ENCODE measurements at regions not wholly inside any gene's neighbourhood (a gene's known extent, or its start where the extent isn't known, plus 50 kb on each side); places are given as distances from the start of the nearest gene placed in this dataset.

GRCh38 chr11:92697461-92698312, 271.8 kb upstream of the MTNR1B start:
- Histone ChIP-seq H3K9ac (no peak overlapping the region), H3K27me3 (no peaks in the 10 kb centered on the region), H3K27ac (no peak overlapping the region), H3K36me3 (no peaks in the 10 kb centered on the region), H4K20me1 (no peaks in the 10 kb centered on the region), H3K4me1 (no peaks in the 10 kb centered on the region), H3K9me3 (no peaks in the 10 kb centered on the region), H3K4me2 (no peak overlapping the region), H3K4me3 (no peak overlapping the region)
- no peak for TF ChIP-seq Cebpa-rat (IDR thresholded peaks at IDR 0.05)

DNA sequence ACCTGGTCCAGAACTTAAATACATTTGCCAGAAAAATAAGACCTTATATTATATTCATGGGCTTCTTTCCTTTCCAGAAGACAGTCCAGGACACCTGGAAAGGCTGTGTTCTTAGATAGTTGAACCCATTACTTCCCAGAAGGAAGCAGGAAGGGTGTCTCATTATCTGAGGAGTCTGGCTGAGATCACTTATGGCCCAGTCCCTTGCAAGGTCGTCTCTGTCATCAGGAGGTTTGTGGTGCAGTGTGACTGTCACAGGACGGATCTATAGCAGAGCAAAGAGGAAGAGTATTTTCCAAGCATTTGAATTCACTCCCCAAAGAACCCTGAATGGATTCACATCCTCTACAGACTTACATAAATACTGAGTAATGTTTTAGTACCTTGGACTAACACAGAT, 270.7 kb upstream of the MTNR1B start:
- H3K9me3 ChIP-seq, result no peaks in the 10 kb centered on the region
- H3K9ac ChIP-seq, result no peak overlapping the region
- H3K27ac ChIP-seq, result no peak overlapping the region
- no peaks in the 10 kb centered on the region for H3K4me1 ChIP-seq
- no peaks in the 10 kb centered on the region for H3K36me3 ChIP-seq
- no peak for TF ChIP-seq Cebpa-rat (IDR thresholded peaks at IDR 0.05)
- no peaks in the 10 kb centered on the region for H3K27me3 ChIP-seq
- no peak overlapping the region for H3K4me2 ChIP-seq
- H4K20me1 ChIP-seq, result no peaks in the 10 kb centered on the region
- no peak overlapping the region for H3K4me3 ChIP-seq

- Histone ChIP-seq H3K4me3 (no peak overlapping the region), H3K27me3 (no peaks in the 10 kb centered on the region), H3K4me2 (no peak overlapping the region), H3K36me3 (no peaks in the 10 kb centered on the region), H3K27ac (no peak overlapping the region), H3K4me1 (no peaks in the 10 kb centered on the region), H3K9ac (no peak overlapping the region), H3K9me3 (0 out of 2 replicates have a peak, but pooled peaks cover 10% of the 10 kb centered on the region), H4K20me1 (no peaks in the 10 kb centered on the region)
- TF ChIP-seq Cebpa-rat (IDR thresholded peaks at IDR 0.05), result no peak
Observed at GRCh38 chr11:92702037-92702804, 267.2 kb upstream of the MTNR1B start.

- no peak for TF ChIP-seq Cebpa-rat (IDR thresholded peaks at IDR 0.05)
Observed at GRCh38 chr11:92702805-92703448, 266.5 kb upstream of the MTNR1B start.

GRCh38 chr11:92703449-92703830, 266.0 kb upstream of the MTNR1B start:
- Histone ChIP-seq H3K36me3 (no peaks in the 10 kb centered on the region), H3K4me3 (no peak overlapping the region), H3K9me3 (0 out of 2 replicates have a peak, but pooled peaks cover 10% of the 10 kb centered on the region), H3K9ac (no peak overlapping the region), H4K20me1 (no peaks in the 10 kb centered on the region), H3K27ac (no peak overlapping the region), H3K4me1 (no peaks in the 10 kb centered on the region), H3K27me3 (no peaks in the 10 kb centered on the region), H3K4me2 (no peak overlapping the region)
- no peak for TF ChIP-seq Cebpa-rat (IDR thresholded peaks at IDR 0.05)

More at GRCh38 chr11:92702805-92703448, 266.5 kb upstream of the MTNR1B start:
- H3K4me3 ChIP-seq, result no peak overlapping the region
- no peaks in the 10 kb centered on the region for H3K27me3 ChIP-seq
- H3K36me3 ChIP-seq, result no peaks in the 10 kb centered on the region
- H3K4me1 ChIP-seq, result no peaks in the 10 kb centered on the region
- H3K9ac ChIP-seq, result no peak overlapping the region
- H3K9me3 ChIP-seq, result 0 out of 2 replicates have a peak, but pooled peaks cover 10% of the 10 kb centered on the region
- no peak overlapping the region for H3K27ac ChIP-seq
- H3K4me2 ChIP-seq, result no peak overlapping the region
- H4K20me1 ChIP-seq, result no peaks in the 10 kb centered on the region

- Histone ChIP-seq H3K27me3 (no peaks in the 10 kb centered on the region), H3K36me3 (no peaks in the 10 kb centered on the region), H3K4me3 (no peak overlapping the region), H3K4me2 (no peak overlapping the region), H4K20me1 (no peaks in the 10 kb centered on the region), H3K27ac (no peak overlapping the region), H3K4me1 (no peaks in the 10 kb centered on the region), H3K9ac (no peak overlapping the region), H3K9me3 (0 out of 2 replicates have a peak, but pooled peaks cover 10% of the 10 kb centered on the region)
- TF ChIP-seq Cebpa-rat (IDR thresholded peaks at IDR 0.05), result no peak
Observed at GRCh38 chr11:92707173-92707619, 262.3 kb upstream of the MTNR1B start.

DNA sequence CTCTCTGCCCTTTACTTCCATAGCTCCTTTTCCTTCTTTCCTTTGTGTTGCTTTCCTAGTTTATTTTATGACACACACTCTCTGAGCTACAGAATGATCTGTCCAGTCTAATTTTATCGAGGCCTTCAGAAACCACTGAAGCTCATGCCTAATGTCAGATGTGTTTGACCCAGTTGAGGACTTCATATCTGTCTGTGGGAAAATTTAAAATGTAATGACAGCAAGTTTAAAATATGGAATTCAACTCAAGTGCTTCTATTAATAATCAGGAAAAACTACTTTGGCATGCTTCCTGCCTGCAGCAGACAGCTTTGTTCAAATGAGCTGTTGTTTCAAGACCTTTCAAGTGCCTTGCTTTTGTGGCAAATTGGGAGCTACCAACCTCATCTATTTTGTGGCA, 261.8 kb upstream of the MTNR1B start:
- Histone ChIP-seq H3K4me1 (no peaks in the 10 kb centered on the region), H3K36me3 (no peaks in the 10 kb centered on the region), H3K27me3 (no peaks in the 10 kb centered on the region), H3K27ac (no peak overlapping the region), H4K20me1 (no peaks in the 10 kb centered on the region), H3K4me3 (no peak overlapping the region), H3K9ac (no peak overlapping the region), H3K4me2 (no peak overlapping the region), H3K9me3 (0 out of 2 replicates have a peak, but pooled peaks cover 10% of the 10 kb centered on the region)
- TF ChIP-seq Cebpa-rat (IDR thresholded peaks at IDR 0.05), result no peak

DNA sequence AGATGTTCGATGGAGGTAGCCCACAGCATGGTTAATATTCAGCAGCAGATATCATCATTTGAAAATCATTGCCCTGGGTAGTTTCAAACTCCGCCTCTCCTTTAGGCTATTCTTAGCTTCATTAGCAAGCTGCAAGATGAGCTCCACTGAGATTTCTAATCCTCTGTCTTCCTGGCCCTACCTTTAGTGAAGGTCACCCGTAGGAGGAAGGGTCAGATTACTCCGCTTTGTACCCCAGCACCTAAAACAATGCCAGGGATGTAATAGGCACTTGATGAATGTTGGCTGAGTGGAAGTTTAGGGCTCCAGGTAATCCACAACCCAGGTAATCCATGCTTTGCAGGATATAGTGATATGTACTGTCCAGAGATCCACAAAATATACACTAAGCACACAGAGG, 260.1 kb upstream of the MTNR1B start:
- Histone ChIP-seq H3K9ac (no peak overlapping the region), H3K4me2 (no peak overlapping the region), H3K27ac (no peak overlapping the region), H3K36me3 (no peaks in the 10 kb centered on the region), H4K20me1 (no peaks in the 10 kb centered on the region), H3K27me3 (no peaks in the 10 kb centered on the region), H3K4me1 (no peaks in the 10 kb centered on the region), H3K9me3 (0 out of 2 replicates have a peak, but pooled peaks cover 10% of the 10 kb centered on the region), H3K4me3 (no peak overlapping the region)
- no peak for TF ChIP-seq Cebpa-rat (IDR thresholded peaks at IDR 0.05)

- no peaks in the 10 kb centered on the region for H4K20me1 ChIP-seq
- no peaks in the 10 kb centered on the region for H3K36me3 ChIP-seq
- H3K9me3 ChIP-seq, result no peaks in the 10 kb centered on the region
- H3K4me2 ChIP-seq, result no peak overlapping the region
- TF ChIP-seq Cebpa-rat (IDR thresholded peaks at IDR 0.05), result no peak
- no peak overlapping the region for H3K4me3 ChIP-seq
- no peak overlapping the region for H3K27ac ChIP-seq
- no peaks in the 10 kb centered on the region for H3K27me3 ChIP-seq
- no peak overlapping the region for H3K9ac ChIP-seq
- H3K4me1 ChIP-seq, result no peaks in the 10 kb centered on the region
Observed at GRCh38 chr11:92711926-92712325, 257.5 kb upstream of the MTNR1B start.

All from BLaER1 (cell line).